ENCODE measurements at regions not wholly inside any gene's neighbourhood (a gene's known extent, or its start where the extent isn't known, plus 50 kb on each side); places are given as distances from the start of the nearest gene placed in this dataset.

DNA sequence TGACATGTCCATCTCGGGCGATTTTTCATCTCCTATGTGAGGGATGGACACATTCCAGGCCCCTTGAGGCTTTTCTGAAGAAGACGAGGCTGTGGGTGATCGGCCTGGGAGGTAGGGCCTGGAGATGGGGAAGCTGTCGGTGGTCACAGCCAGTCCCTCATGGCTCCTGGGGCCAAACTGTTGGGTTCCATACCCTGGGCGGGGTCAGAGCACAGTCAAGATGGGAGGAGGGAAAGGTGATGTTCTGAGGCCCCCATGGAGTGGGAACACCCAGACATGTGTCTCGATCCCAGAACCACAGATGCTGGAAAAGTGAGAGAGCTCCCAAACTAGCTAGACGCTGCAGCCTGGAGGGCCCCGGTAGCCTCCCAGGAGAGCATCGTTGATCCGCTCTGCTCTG is 157.5 kb upstream of the C1orf174 start:
- no peaks in the 10 kb centered on the region for H3K27me3 ChIP-seq (ENCODE audit: control insufficient read depth in 2 of 2, insufficient read depth in 2 of 2, low read length in 2 of 2)
- no peaks in the 10 kb centered on the region for H3K9me1 ChIP-seq (replicated peaks; ENCODE audit: control insufficient read depth, extremely low read depth, insufficient read depth, low read length)
- DNase-seq (ENCODE audit: low read depth, low spot score), result no peak
- no peak for FAIRE-seq
- TF ChIP-seq FOS (IDR thresholded peaks at IDR 0.05; ENCODE audit: borderline replicate concordance, insufficient read depth, low read length) (no peak), MAX (IDR thresholded peaks at IDR 0.05; ENCODE audit: insufficient read depth, insufficient read length) (no peak), EZH2 (IDR thresholded peaks at IDR 0.05; ENCODE audit: borderline replicate concordance, low read depth, low read length, severe bottlenecking) (no peak), POLR2AphosphoS5 (IDR thresholded peaks at IDR 0.05; ENCODE audit: insufficient read depth, low read depth, low read length) (no peak), JUN (IDR thresholded peaks at IDR 0.05; ENCODE audit: borderline replicate concordance, insufficient read depth, insufficient read length, low read depth) (no peak)
- H3K4me1 ChIP-seq (ENCODE audit: control insufficient read depth, extremely low read depth, insufficient read depth, low read length), result no peaks in the 10 kb centered on the region
- no peaks in the 10 kb centered on the region for H3K36me3 ChIP-seq (ENCODE audit: control insufficient read depth in 2 of 2, extremely low read depth in 1 of 2, insufficient read depth in 2 of 2, low read length in 2 of 2)
- no peak overlapping the region for H3K4me3 ChIP-seq (replicated peaks in 1 of 3; ENCODE audit: insufficient read depth in 1 of 3, low read depth in 1 of 3, low read length in 3 of 3)
- no TSS peak for BruUV-seq (replicated peaks)
- POLR2A ChIA-PET, result no interaction called here
- H2AFZ ChIP-seq (ENCODE audit: low read depth, low read length), result no peak overlapping the region
- dilution Hi-C loops (cut with MboI; ENCODE audit: extremely low pct_ligation_motif_present, low sequenced_read_pairs) (no loop called here), intact Hi-C loops (cut with micrococcal nuclease) (no loop called here)
- no peak overlapping the region for H3K4me2 ChIP-seq (ENCODE audit: insufficient read depth, low read length)
- H3K79me2 ChIP-seq (ENCODE audit: control insufficient read depth, insufficient read depth, low read length), result no peaks in the 10 kb centered on the region
- no peaks in the 10 kb centered on the region for H4K20me1 ChIP-seq (replicated peaks; ENCODE audit: control insufficient read depth, extremely low read depth, insufficient read depth, low read length)
- H3K27ac ChIP-seq (ENCODE audit: insufficient read depth, low read depth, low read length), result no peak overlapping the region
- no peak overlapping the region for H3K9ac ChIP-seq (replicated peaks; ENCODE audit: extremely low read depth, insufficient read depth, low read length)
- CTCF ChIA-PET, result no interaction called here
- H3K9me3 ChIP-seq (replicated peaks; ENCODE audit: control insufficient read depth, insufficient read depth, low read length), result peaks cover 12% of the 10 kb centered on the region

GRCh38 chr1:4058122-4058521 is 158.1 kb upstream of the C1orf174 start:
- intact Hi-C loops (cut with micrococcal nuclease), result no loop called here
- Histone ChIP-seq H4K20me1 (replicated peaks; ENCODE audit: control insufficient read depth, extremely low read depth, insufficient read depth, low read length) (no peaks in the 10 kb centered on the region), H3K4me1 (ENCODE audit: control insufficient read depth, extremely low read depth, insufficient read depth, low read length) (no peaks in the 10 kb centered on the region), H3K9ac (replicated peaks; ENCODE audit: extremely low read depth, insufficient read depth, low read length) (no peak overlapping the region), H3K9me3 (replicated peaks; ENCODE audit: control insufficient read depth, insufficient read depth, low read length) (peaks cover 10% of the 10 kb centered on the region), H3K9me1 (replicated peaks; ENCODE audit: control insufficient read depth, extremely low read depth, insufficient read depth, low read length) (no peaks in the 10 kb centered on the region), H3K4me2 (ENCODE audit: insufficient read depth, low read length) (no peak overlapping the region), H3K27me3 (ENCODE audit: control insufficient read depth in 2 of 2, insufficient read depth in 2 of 2, low read length in 2 of 2) (no peaks in the 10 kb centered on the region), H3K27ac (ENCODE audit: insufficient read depth, low read depth, low read length) (no peak overlapping the region), H3K36me3 (ENCODE audit: control insufficient read depth in 2 of 2, extremely low read depth in 1 of 2, insufficient read depth in 2 of 2, low read length in 2 of 2) (no peaks in the 10 kb centered on the region), H3K79me2 (ENCODE audit: control insufficient read depth, insufficient read depth, low read length) (no peaks in the 10 kb centered on the region), H3K4me3 (replicated peaks in 1 of 3; ENCODE audit: insufficient read depth in 1 of 3, low read depth in 1 of 3, low read length in 3 of 3) (no peak overlapping the region), H2AFZ (ENCODE audit: low read depth, low read length) (no peak overlapping the region)
- CTCF ChIA-PET, result no interaction called here
- FAIRE-seq (no peak), DNase-seq (ENCODE audit: low read depth, low spot score) (no peak)
- TF ChIP-seq MYC (IDR thresholded peaks at IDR 0.05; ENCODE audit: low read depth, low read length) (no peak), CTCF (IDR thresholded peaks at IDR 0.05; ENCODE audit: extremely low read depth in 1 of 2, insufficient read depth in 1 of 2, low read depth in 1 of 2, low read length in 2 of 2) (no peak), MAX (IDR thresholded peaks at IDR 0.05; ENCODE audit: insufficient read depth, insufficient read length) (no peak), JUN (IDR thresholded peaks at IDR 0.05; ENCODE audit: borderline replicate concordance, insufficient read depth, insufficient read length, low read depth) (no peak)
- no TSS peak for BruUV-seq (replicated peaks)
- dilution Hi-C loops (cut with MboI; ENCODE audit: extremely low pct_ligation_motif_present, low sequenced_read_pairs), result no loop called here
- POLR2A ChIA-PET, result no interaction called here
